ENCODE measurements at regions not wholly inside any gene's neighbourhood (a gene's known extent, or its start where the extent isn't known, plus 50 kb on each side); places are given as distances from the start of the nearest gene placed in this dataset.

DNA sequence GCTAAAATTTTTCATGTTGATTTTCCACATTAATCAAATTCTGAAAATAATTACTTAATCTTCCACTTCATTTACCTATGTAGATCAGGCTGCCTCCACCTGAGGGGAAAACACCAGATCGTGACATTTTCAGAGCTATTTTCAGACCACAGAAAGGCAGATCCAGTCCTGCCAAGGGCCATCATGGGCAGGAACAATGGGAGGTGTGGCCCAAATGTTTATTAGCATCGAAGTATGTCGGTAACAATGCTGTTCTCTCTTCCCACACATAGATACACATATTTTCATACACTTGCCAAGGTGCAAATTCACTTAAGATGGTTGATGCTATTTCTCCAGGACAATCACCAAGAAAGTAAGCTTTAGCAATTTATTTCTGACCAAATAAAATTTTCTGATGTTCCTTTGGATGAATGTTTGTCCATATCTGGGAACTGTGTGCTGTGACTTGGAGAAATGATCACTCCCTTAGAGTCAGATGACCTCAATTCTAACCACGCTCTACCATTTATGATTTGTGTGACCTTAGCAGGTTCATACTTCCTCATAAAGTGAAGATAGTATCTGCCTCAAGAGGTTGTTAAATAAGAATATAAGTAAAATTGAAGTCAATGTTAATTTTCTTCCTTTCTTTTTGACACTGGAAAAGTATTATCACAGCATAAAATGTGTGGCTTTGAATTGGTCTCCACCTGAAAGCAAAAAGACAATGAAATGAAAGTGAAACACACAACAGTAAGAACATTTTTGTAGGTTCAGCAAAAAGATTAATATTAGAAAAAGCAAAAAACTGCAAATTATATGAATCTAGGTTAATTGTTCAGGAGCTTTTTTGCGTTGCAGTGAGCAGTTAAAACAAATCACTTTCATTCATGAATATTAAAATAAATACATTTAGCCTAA is 310.4 kb upstream of the PHF14 start:
- H3K27ac ChIP-seq (ENCODE audit: low read length) = no peak overlapping the region
- no peak overlapping the region for H3K4me3 ChIP-seq (ENCODE audit: low read depth in 1 of 2, low read length in 2 of 2)
- no peaks in the 10 kb centered on the region for H3K36me3 ChIP-seq (ENCODE audit: insufficient read depth, low read length)
- no peaks in the 10 kb centered on the region for H3K27me3 ChIP-seq (ENCODE audit: insufficient read depth, low read length, poor library complexity)
- H4K20me1 ChIP-seq (ENCODE audit: insufficient read depth, low read length) = no peaks in the 10 kb centered on the region
- no peak overlapping the region for H3K9ac ChIP-seq (ENCODE audit: low read depth, low read length)
- no peak overlapping the region for H2AFZ ChIP-seq (ENCODE audit: low read depth, low read length)
- H3K9me3 ChIP-seq (ENCODE audit: insufficient read depth, low read length, severe bottlenecking) = no peaks in the 10 kb centered on the region
- no peaks in the 10 kb centered on the region for H3K4me1 ChIP-seq (ENCODE audit: insufficient read depth, low read length)
- no peak for DNase-seq
- no peak overlapping the region for H3K4me2 ChIP-seq (ENCODE audit: insufficient read depth, low read length)
- no peak for ATAC-seq (ENCODE audit: insufficient read depth, low read depth)
- H3K79me2 ChIP-seq (ENCODE audit: insufficient read depth, low read length) = no peaks in the 10 kb centered on the region
- no peak for TF ChIP-seq EZH2 (IDR thresholded peaks at IDR 0.05; ENCODE audit: borderline replicate concordance, low read depth, low read length, severe bottlenecking)
- TF ChIP-seq, protein P1, sequence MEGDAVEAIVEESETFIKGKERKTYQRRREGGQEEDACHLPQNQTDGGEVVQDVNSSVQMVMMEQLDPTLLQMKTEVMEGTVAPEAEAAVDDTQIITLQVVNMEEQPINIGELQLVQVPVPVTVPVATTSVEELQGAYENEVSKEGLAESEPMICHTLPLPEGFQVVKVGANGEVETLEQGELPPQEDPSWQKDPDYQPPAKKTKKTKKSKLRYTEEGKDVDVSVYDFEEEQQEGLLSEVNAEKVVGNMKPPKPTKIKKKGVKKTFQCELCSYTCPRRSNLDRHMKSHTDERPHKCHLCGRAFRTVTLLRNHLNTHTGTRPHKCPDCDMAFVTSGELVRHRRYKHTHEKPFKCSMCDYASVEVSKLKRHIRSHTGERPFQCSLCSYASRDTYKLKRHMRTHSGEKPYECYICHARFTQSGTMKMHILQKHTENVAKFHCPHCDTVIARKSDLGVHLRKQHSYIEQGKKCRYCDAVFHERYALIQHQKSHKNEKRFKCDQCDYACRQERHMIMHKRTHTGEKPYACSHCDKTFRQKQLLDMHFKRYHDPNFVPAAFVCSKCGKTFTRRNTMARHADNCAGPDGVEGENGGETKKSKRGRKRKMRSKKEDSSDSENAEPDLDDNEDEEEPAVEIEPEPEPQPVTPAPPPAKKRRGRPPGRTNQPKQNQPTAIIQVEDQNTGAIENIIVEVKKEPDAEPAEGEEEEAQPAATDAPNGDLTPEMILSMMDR (IDR thresholded peaks at IDR 0.05; ENCODE audit: borderline replicate concordance, extremely low read depth, low read length, poor library complexity, severe bottlenecking) = no peak

DNA sequence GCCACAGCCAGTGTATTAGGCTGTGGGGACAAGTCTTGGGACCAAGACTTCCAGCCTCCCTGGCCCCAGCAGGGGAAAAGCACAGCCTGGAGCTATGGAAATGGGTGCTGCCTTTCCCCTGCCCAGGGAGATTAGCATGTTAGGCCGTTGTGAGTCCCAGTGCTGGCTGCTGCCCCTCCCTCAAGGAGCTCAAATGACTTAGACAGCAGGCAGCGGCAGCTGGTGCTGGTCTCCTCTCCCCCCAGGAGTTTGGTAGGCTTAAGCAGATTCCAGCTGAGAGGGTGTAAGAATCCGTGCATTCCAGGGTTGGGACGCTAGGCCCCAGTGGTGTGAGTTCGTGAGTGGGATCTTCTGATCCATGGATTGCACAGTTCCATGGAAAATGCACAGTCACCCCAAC is 301.5 kb upstream of the PHF14 start:
- Histone ChIP-seq H3K9me3 (ENCODE audit: insufficient read depth, low read length, severe bottlenecking) (no peaks in the 10 kb centered on the region), H3K36me3 (ENCODE audit: insufficient read depth, low read length) (no peaks in the 10 kb centered on the region), H3K27ac (ENCODE audit: low read length) (no peak overlapping the region), H3K4me2 (ENCODE audit: insufficient read depth, low read length) (no peak overlapping the region), H3K79me2 (ENCODE audit: insufficient read depth, low read length) (no peaks in the 10 kb centered on the region), H3K4me1 (ENCODE audit: insufficient read depth, low read length) (no peaks in the 10 kb centered on the region), H3K4me3 (ENCODE audit: low read depth in 1 of 2, low read length in 2 of 2) (no peak overlapping the region), H2AFZ (ENCODE audit: low read depth, low read length) (no peak overlapping the region), H3K27me3 (ENCODE audit: insufficient read depth, low read length, poor library complexity) (no peaks in the 10 kb centered on the region), H3K9ac (ENCODE audit: low read depth, low read length) (no peak overlapping the region), H4K20me1 (ENCODE audit: insufficient read depth, low read length) (no peaks in the 10 kb centered on the region)
- ATAC-seq (ENCODE audit: insufficient read depth, low read depth) = no peak
- TF ChIP-seq, protein P1 (IDR thresholded peaks at IDR 0.05; ENCODE audit: borderline replicate concordance, extremely low read depth, low read length, poor library complexity, severe bottlenecking) = no peak
- no peak for TF ChIP-seq EZH2 (IDR thresholded peaks at IDR 0.05; ENCODE audit: borderline replicate concordance, low read depth, low read length, severe bottlenecking)
- no peak for DNase-seq

DNA sequence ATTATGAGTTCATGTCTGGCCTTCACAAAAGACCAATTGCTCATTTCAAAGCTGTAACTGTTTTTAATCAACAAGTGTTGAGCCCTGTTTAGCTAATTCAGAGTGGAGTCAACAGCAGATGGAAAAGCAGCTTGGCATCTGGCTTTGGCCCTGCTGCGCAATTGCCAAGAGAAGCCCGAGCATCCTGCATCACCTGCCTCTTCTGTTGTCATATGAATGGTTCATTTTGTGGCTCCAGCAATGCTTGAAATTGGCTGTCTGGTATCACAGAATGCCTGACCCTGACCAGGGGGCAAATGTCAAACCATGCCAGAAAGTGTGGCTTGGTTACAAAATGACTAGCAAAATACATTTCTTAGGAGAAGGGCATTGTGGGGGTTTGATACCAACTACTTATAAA is 296.5 kb upstream of the PHF14 start:
- no peak overlapping the region for H3K9ac ChIP-seq (ENCODE audit: low read depth, low read length)
- TF ChIP-seq, protein P1 (IDR thresholded peaks at IDR 0.05; ENCODE audit: borderline replicate concordance, extremely low read depth, low read length, poor library complexity, severe bottlenecking) = no peak
- TF ChIP-seq EZH2 (IDR thresholded peaks at IDR 0.05; ENCODE audit: borderline replicate concordance, low read depth, low read length, severe bottlenecking) = no peak
- DNase-seq = no peak

More for the DNA sequence above, 296.5 kb upstream of the PHF14 start:
- Histone ChIP-seq H3K4me1 (ENCODE audit: insufficient read depth, low read length) (no peaks in the 10 kb centered on the region), H3K27me3 (ENCODE audit: insufficient read depth, low read length, poor library complexity) (no peaks in the 10 kb centered on the region), H2AFZ (ENCODE audit: low read depth, low read length) (no peak overlapping the region), H3K79me2 (ENCODE audit: insufficient read depth, low read length) (no peaks in the 10 kb centered on the region), H4K20me1 (ENCODE audit: insufficient read depth, low read length) (no peaks in the 10 kb centered on the region), H3K4me2 (ENCODE audit: insufficient read depth, low read length) (no peak overlapping the region), H3K27ac (ENCODE audit: low read length) (no peak overlapping the region), H3K36me3 (ENCODE audit: insufficient read depth, low read length) (no peaks in the 10 kb centered on the region), H3K9me3 (ENCODE audit: insufficient read depth, low read length, severe bottlenecking) (no peaks in the 10 kb centered on the region), H3K4me3 (ENCODE audit: low read depth in 1 of 2, low read length in 2 of 2) (no peak overlapping the region)
- no peak for ATAC-seq (ENCODE audit: insufficient read depth, low read depth)
